A673 (cell line): ENCODE measurements at regions not wholly inside any gene's neighbourhood (a gene's known extent, or its start where the extent isn't known, plus 50 kb on each side); places are given as distances from the start of the nearest gene placed in this dataset.

Source experiments
- BruUV-seq: library from RNA; stranded (reverse); fragments of 400-500 nt; replicated peaks from 2 replicates; lab custom pipeline; 2021; lab: Mats Ljungman, UMichigan
- CTCF ChIA-PET: fragments of 300-600 bp; sonication (Branson Sonifier 250); formaldehyde crosslinking; loops from one replicate; lab custom pipeline; 2022; ENCODE audit warnings: antibody characterized with exemption; lab: Charles Lee
- POLR2A ChIA-PET: fragments of 300-600 bp; sonication (Branson Sonifier 250); formaldehyde crosslinking; loops from one replicate; lab custom pipeline; 2022; ENCODE audit warnings: antibody characterized with exemption; ENCODE audit not compliant: low non-redundant PET; lab: Charles Lee
- DNase-seq: peaks from one replicate; pipeline ENCODE4 v3.0.0-alpha.2; 2015; ENCODE audit warnings: low spot score
- H3K27ac ChIP-seq: fragments of 200-600 bp; sonication (generic); 2 replicates; pipeline ENCODE4 v1.5.1; 2016; ENCODE audit warnings: mixed run types, low read depth, mild to moderate bottlenecking, mixed read lengths, antibody characterized with exemption, low read length; ENCODE audit not compliant: poor library complexity, severe bottlenecking
- H3K27me3 ChIP-seq: fragments of 200-600 bp; sonication (generic); replicated peaks from 2 replicates; pipeline ENCODE4 v1.6.1; 2017; ENCODE audit warnings: mixed run types, low read depth, mild to moderate bottlenecking, mixed read lengths, antibody characterized with exemption, low read length; ENCODE audit not compliant: insufficient read depth, poor library complexity
- H3K36me3 ChIP-seq: fragments of 200-600 bp; sonication (generic); 2 replicates; pipeline ENCODE4 v1.6.1; 2016; ENCODE audit warnings: mixed run types, mild to moderate bottlenecking, mixed read lengths, antibody characterized with exemption, low read length; ENCODE audit not compliant: insufficient read depth, poor library complexity, severe bottlenecking
- H3K4me1 ChIP-seq: fragments of 200-600 bp; sonication (generic); 2 replicates; pipeline ENCODE4 v1.6.1; 2017; ENCODE audit warnings: mixed run types, mild to moderate bottlenecking, mixed read lengths, antibody characterized with exemption, low read length; ENCODE audit not compliant: insufficient read depth, poor library complexity, severe bottlenecking
- H3K4me3 ChIP-seq: fragments of 200-600 bp; sonication (generic); 2 replicates; pipeline ENCODE4 v1.5.1; 2016; ENCODE audit warnings: low read depth, mixed run types, mild to moderate bottlenecking, mixed read lengths, low read length; ENCODE audit not compliant: poor library complexity, severe bottlenecking
- H3K9me3 ChIP-seq: fragments of 200-600 bp; sonication (generic); 2 replicates; pipeline ENCODE4 v1.6.1; 2016; ENCODE audit warnings: mixed run types, low read depth, mild to moderate bottlenecking, mixed read lengths, antibody characterized with exemption, low read length; ENCODE audit not compliant: poor library complexity, severe bottlenecking
- EZH2 ChIP-seq: fragments of 200-600 bp; sonication (generic); IDR thresholded peaks from 2 replicates; pipeline ENCODE4 v1.6.1; 2017; ENCODE audit warnings: borderline replicate concordance, low read depth, mild to moderate bottlenecking, mixed read lengths, antibody characterized with exemption, low read length; ENCODE audit not compliant: poor library complexity, severe bottlenecking
- intact Hi-C: fragments of 100-400 bp; cut with micrococcal nuclease; formaldehyde crosslinking; loops from one replicate; pipeline ENCODE4 v1.10.0; 2022; ENCODE audit not compliant: unreplicated experiment
- TF ChIP-seq, protein P1 (sequence below): fragments of 300-800, 200-600 bp; sonication (generic); conservative IDR thresholded peaks from 2 replicates; pipeline ENCODE4 v1.5.1; 2017; ENCODE audit warnings: low read depth, mild to moderate bottlenecking, antibody characterized with exemption, low read length, moderate library complexity, mixed read lengths

DNA sequence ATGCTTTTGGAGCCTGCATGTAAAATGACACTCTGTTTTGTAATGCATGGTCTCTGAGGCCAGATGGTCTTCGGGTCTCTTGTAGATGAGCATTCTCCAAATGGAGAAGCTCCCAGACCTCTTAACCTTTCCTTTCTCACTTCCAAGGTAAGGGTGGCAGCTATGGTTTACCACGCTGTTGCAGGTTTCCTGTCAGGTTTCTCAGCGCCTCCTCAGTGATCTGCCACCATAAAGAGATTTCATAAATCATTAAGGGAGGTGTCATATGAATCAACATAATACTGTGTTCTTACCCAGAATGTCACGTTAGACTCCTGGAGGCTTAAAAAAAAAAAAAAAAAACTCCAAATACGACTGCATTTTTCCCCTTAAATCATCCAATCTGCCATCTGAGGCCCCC is 787.4 kb upstream of the EEF2KMT start:
- TF ChIP-seq, protein P1, sequence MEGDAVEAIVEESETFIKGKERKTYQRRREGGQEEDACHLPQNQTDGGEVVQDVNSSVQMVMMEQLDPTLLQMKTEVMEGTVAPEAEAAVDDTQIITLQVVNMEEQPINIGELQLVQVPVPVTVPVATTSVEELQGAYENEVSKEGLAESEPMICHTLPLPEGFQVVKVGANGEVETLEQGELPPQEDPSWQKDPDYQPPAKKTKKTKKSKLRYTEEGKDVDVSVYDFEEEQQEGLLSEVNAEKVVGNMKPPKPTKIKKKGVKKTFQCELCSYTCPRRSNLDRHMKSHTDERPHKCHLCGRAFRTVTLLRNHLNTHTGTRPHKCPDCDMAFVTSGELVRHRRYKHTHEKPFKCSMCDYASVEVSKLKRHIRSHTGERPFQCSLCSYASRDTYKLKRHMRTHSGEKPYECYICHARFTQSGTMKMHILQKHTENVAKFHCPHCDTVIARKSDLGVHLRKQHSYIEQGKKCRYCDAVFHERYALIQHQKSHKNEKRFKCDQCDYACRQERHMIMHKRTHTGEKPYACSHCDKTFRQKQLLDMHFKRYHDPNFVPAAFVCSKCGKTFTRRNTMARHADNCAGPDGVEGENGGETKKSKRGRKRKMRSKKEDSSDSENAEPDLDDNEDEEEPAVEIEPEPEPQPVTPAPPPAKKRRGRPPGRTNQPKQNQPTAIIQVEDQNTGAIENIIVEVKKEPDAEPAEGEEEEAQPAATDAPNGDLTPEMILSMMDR, result no peak
- TF ChIP-seq EZH2, result no peak
- DNase-seq, result no peak
- no TSS peak for BruUV-seq
- ChIA-PET CTCF (no interaction called here), POLR2A (no interaction called here)
- Histone ChIP-seq H3K4me3 (no peak overlapping the region), H3K27me3 (no peaks in the 10 kb centered on the region), H3K9me3 (no peaks in the 10 kb centered on the region), H3K36me3 (no peaks in the 10 kb centered on the region), H3K27ac (no peak overlapping the region), H3K4me1 (no peaks in the 10 kb centered on the region)
- intact Hi-C loops, result no loop called here

DNA sequence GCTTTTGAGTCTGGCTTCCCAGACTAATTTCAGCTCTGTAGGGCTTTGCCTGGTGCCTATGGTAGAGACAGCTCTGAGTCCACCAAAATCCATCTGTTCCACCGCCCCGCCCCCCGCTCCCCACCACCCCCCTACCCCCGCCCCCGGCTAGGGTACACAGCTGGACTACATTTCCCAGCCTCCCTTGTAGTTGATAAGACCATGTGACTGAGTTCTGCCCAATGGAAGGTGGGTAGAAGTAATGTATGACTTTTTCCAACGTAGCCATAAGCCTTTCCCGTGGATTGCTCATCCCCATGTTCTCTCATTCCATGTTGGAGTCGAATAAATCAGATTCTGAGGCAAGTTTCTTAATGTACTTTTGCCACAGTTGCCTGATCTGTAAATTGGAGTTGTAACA is 786.7 kb upstream of the EEF2KMT start:
- intact Hi-C loops, result no loop called here
- H3K27me3 ChIP-seq, result no peaks in the 10 kb centered on the region
- no peaks in the 10 kb centered on the region for H3K9me3 ChIP-seq
- no peak for DNase-seq
- no peaks in the 10 kb centered on the region for H3K36me3 ChIP-seq
- BruUV-seq, result no TSS peak
- ChIA-PET POLR2A (no interaction called here), CTCF (no interaction called here)
- no peaks in the 10 kb centered on the region for H3K4me1 ChIP-seq
- no peak for TF ChIP-seq EZH2
- H3K4me3 ChIP-seq, result no peak overlapping the region
- H3K27ac ChIP-seq, result no peak overlapping the region

DNA sequence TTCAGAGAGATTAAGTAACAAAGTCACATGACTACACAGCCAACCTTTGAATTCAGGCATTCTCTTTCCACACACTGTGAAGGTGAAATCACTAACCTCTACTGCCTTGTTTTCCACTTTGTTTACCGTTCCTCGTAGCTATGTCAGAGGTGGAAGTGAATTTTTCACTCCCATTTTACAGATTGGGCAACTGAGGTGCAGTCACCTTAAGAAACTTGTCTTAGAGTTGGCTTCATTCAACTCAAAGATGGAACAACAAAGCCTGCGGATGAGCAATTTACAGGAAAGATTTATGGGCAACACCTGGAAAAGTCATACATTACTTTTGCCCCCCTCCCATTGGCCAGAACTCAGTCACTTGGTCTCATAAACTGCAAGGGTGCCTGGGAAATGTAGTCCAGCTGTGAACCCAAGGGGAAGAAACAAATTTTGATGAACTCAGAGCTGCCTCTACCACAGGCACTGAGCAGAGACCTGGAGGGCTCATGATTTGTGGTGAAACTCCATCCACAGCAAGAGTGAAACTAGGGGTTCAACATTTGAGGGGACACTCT is 784.6 kb upstream of the EEF2KMT start:
- no TSS peak for BruUV-seq
- H3K27me3 ChIP-seq, result no peaks in the 10 kb centered on the region
- no peak overlapping the region for H3K27ac ChIP-seq
- intact Hi-C loops, result no loop called here
- no peaks in the 10 kb centered on the region for H3K9me3 ChIP-seq
- POLR2A ChIA-PET, result no interaction called here
- CTCF ChIA-PET, result no interaction called here
- no peaks in the 10 kb centered on the region for H3K4me1 ChIP-seq
- H3K36me3 ChIP-seq, result no peaks in the 10 kb centered on the region
- H3K4me3 ChIP-seq, result no peak overlapping the region
- TF ChIP-seq EZH2, result no peak
- TF ChIP-seq, protein P1, result no peak
- DNase-seq, result no peak

DNA sequence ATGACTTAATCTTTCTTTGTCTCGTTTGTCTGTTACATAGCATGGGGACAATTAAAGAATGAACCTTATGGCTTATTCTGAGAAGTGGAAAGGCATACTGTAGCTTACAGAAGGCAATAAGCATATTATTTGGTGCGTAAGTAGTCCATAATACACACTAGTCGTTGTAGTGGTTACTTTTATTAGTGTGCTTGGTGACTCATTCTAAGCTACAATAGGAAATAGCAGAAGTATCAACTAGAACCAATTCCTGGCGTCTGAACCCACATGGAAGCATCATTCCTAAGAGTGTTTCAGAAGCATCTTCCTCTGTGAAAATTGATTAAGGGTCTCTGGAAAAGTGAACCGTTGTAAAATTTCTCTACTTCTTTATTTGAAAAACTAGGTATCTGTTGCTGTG is 777.8 kb upstream of the EEF2KMT start:
- no TSS peak for BruUV-seq
- Histone ChIP-seq H3K27me3 (no peaks in the 10 kb centered on the region), H3K36me3 (no peaks in the 10 kb centered on the region), H3K4me3 (no peak overlapping the region), H3K27ac (no peak overlapping the region), H3K4me1 (no peaks in the 10 kb centered on the region), H3K9me3 (no peaks in the 10 kb centered on the region)
- POLR2A ChIA-PET, result interaction anchor here (0.7 kb wide), 2 partner anchors 13 to 27 kb away, joined by 5 to 10 read pairs; no protein-coding TSS in a partner anchor
- no peak for DNase-seq
- CTCF ChIA-PET, result no interaction called here
- no peak for TF ChIP-seq EZH2
- TF ChIP-seq, protein P1, result no peak
- intact Hi-C loops, result no loop called here
